ENCODE measurements at regions not wholly inside any gene's neighbourhood (a gene's known extent, or its start where the extent isn't known, plus 50 kb on each side); places are given as distances from the start of the nearest gene placed in this dataset.

- Histone ChIP-seq H3K27me3 (no peaks in the 10 kb centered on the region), H3K36me3 (no peaks in the 10 kb centered on the region), H3K27ac (no peak overlapping the region), H3K4me3 (no peak overlapping the region), H3K4me1 (no peaks in the 10 kb centered on the region), H3K9me3 (no peaks in the 10 kb centered on the region)
- WGBS, 2 donors (ENCODE audit: low coverage in 1 of 2) = 83 to 92% methylated on average over 3 of the region's 3 CpGs
- TF ChIP-seq POLR2A (IDR thresholded peaks at IDR 0.05) = no peak
- no peak for TF ChIP-seq EP300 (IDR thresholded peaks at IDR 0.05)
- TF ChIP-seq, protein P1, sequence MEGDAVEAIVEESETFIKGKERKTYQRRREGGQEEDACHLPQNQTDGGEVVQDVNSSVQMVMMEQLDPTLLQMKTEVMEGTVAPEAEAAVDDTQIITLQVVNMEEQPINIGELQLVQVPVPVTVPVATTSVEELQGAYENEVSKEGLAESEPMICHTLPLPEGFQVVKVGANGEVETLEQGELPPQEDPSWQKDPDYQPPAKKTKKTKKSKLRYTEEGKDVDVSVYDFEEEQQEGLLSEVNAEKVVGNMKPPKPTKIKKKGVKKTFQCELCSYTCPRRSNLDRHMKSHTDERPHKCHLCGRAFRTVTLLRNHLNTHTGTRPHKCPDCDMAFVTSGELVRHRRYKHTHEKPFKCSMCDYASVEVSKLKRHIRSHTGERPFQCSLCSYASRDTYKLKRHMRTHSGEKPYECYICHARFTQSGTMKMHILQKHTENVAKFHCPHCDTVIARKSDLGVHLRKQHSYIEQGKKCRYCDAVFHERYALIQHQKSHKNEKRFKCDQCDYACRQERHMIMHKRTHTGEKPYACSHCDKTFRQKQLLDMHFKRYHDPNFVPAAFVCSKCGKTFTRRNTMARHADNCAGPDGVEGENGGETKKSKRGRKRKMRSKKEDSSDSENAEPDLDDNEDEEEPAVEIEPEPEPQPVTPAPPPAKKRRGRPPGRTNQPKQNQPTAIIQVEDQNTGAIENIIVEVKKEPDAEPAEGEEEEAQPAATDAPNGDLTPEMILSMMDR (IDR thresholded peaks at IDR 0.05) = no peak
- TF ChIP-seq POLR2AphosphoS5 (IDR thresholded peaks at IDR 0.05) = no peak
- ATAC-seq = no peak
These were observed 315.7 kb downstream of the INSC start for GRCh38 chr11:15430381-15430780.

DNA sequence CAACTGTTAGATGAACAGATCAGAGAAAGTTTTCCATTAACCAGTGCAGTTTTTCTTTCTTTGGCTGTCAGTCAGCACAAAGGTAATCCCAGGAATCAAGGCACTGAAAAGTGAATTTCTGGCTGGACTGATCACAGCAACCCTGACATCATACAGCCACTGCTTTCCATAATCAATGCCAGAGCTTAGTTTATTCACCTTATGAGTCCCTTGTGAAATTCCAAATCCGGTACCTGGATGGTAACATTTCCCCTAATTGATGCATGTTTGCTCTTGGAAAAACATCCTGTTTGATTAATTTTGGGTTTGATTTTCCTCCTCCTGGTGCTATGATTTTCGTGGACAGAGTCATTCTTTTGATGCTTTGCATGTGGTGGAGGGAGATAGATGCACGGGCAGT, 319.8 kb downstream of the INSC start:
- Histone ChIP-seq H3K4me3 (no peak overlapping the region), H3K27ac (no peak overlapping the region), H3K36me3 (no peaks in the 10 kb centered on the region), H3K4me1 (no peaks in the 10 kb centered on the region), H3K9me3 (no peaks in the 10 kb centered on the region), H3K27me3 (peaks cover 4% of the 10 kb centered on the region)
- 14 to 15% methylated on average over 3 of the region's 3 CpGs for WGBS, 2 donors (ENCODE audit: low coverage in 1 of 2)
- ATAC-seq = no peak
- TF ChIP-seq EP300 (IDR thresholded peaks at IDR 0.05) (no peak), POLR2AphosphoS5 (IDR thresholded peaks at IDR 0.05) (no peak), POLR2A (IDR thresholded peaks at IDR 0.05) (no peak)
- TF ChIP-seq, protein P1 (IDR thresholded peaks at IDR 0.05) = no peak

DNA sequence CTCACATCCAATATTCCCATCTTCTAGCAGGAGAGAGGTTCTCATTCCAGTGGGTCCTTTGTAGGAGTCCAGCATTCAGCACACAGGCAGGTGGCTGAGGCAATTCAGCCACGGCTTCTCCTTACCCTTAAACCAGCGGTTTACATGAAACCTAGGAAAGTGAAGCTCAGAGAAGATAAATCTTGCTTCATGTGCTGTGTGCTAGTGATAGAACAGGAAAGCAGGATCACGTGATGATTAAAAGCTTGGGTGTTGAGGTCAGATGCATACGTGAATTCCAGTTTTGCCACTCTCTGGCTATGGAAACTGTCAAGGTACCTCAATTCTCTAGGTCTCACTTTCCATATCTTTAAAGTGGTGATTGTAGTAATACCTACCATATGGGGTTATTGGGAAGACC, 331.6 kb downstream of the INSC start:
- no peaks in the 10 kb centered on the region for H3K36me3 ChIP-seq
- H3K4me3 ChIP-seq = no peak overlapping the region
- no peak overlapping the region for H3K27ac ChIP-seq
- 83 to 95% methylated on average over 3 to 4 of the region's 4 CpGs for WGBS, 2 donors (ENCODE audit: low coverage in 1 of 2)
- no peaks in the 10 kb centered on the region for H3K9me3 ChIP-seq
- H3K4me1 ChIP-seq = no peaks in the 10 kb centered on the region
- TF ChIP-seq EP300 (IDR thresholded peaks at IDR 0.05) (no peak), POLR2A (IDR thresholded peaks at IDR 0.05) (no peak), POLR2AphosphoS5 (IDR thresholded peaks at IDR 0.05) (no peak)
- TF ChIP-seq, protein P1 (IDR thresholded peaks at IDR 0.05) = no peak
- ATAC-seq = no peak
- no peaks in the 10 kb centered on the region for H3K27me3 ChIP-seq

- H3K4me3 ChIP-seq = no peak overlapping the region
- H3K9me3 ChIP-seq = no peaks in the 10 kb centered on the region
- H3K4me1 ChIP-seq = no peaks in the 10 kb centered on the region
- ATAC-seq = no peak
- no peaks in the 10 kb centered on the region for H3K36me3 ChIP-seq
- WGBS, 2 donors (ENCODE audit: low coverage in 1 of 2) = 76 to 86% methylated on average over 1 to 3 of the region's 3 CpGs
- no peak overlapping the region for H3K27ac ChIP-seq
- TF ChIP-seq POLR2AphosphoS5 (IDR thresholded peaks at IDR 0.05) (no peak), POLR2A (IDR thresholded peaks at IDR 0.05) (no peak)
- TF ChIP-seq, protein P1 (IDR thresholded peaks at IDR 0.05) = no peak
- H3K27me3 ChIP-seq = no peaks in the 10 kb centered on the region
These were observed 332.2 kb downstream of the INSC start for GRCh38 chr11:15446929-15447328.

GRCh38 chr11:15451713-15452112, 337.0 kb downstream of the INSC start:
- H3K36me3 ChIP-seq = no peaks in the 10 kb centered on the region
- H3K4me1 ChIP-seq = no peaks in the 10 kb centered on the region
- 84 to 95% methylated on average over 2 of the region's 2 CpGs for WGBS, 2 donors (ENCODE audit: low coverage in 1 of 2)
- ATAC-seq = no peak
- TF ChIP-seq EP300 (IDR thresholded peaks at IDR 0.05) = no peak
- TF ChIP-seq POLR2A (IDR thresholded peaks at IDR 0.05) = no peak
- TF ChIP-seq, protein P1 (IDR thresholded peaks at IDR 0.05) = no peak
- TF ChIP-seq POLR2AphosphoS5 (IDR thresholded peaks at IDR 0.05) = no peak
- H3K27me3 ChIP-seq = no peaks in the 10 kb centered on the region
- H3K4me3 ChIP-seq = no peak overlapping the region
- H3K27ac ChIP-seq = no peak overlapping the region
- no peaks in the 10 kb centered on the region for H3K9me3 ChIP-seq
